ENCODE measurements at regions not wholly inside any gene's neighbourhood (a gene's known extent, or its start where the extent isn't known, plus 50 kb on each side); places are given as distances from the start of the nearest gene placed in this dataset.

DNA sequence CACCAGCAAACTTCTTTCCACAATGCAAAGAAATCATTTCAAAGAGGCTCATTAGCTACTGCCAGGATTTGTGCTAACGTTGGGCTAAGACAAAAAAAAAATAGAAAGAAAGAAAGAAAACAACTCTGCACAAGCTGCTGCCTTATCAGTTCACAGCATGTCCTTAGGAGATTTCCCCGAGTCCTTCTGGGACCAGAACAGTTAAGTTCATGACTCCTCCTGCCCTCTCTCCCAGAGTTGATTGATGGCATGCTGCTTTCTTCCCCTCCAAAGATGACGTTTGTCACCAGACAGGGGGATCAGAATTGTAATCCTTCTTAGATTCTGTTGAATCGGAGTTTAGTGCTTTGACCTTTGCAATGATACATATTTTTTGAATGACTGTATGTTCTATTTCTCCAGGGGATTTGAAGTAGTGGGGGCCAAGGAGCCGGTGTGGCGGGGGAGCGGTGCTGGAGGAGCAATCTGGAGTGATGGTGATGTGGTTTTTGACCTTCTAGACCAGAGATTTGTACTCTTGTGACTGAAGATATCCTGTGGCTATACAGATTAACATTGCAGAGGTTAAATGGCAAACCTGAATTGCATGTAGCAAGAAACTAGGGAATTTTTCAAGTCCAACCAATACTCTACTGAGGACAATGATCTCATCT lies 409.2 kb upstream of the TMPO start:
- Mint-ChIP-seq H3K36me3 (no peaks in the 10 kb centered on the region), H3K4me3 (no peak overlapping the region), H3K27ac (no peak overlapping the region), H3K9me3 (no peaks in the 10 kb centered on the region), H3K4me1 (no peaks in the 10 kb centered on the region), H3K27me3 (no peaks in the 10 kb centered on the region)
- DNase-seq, result no peak

DNA sequence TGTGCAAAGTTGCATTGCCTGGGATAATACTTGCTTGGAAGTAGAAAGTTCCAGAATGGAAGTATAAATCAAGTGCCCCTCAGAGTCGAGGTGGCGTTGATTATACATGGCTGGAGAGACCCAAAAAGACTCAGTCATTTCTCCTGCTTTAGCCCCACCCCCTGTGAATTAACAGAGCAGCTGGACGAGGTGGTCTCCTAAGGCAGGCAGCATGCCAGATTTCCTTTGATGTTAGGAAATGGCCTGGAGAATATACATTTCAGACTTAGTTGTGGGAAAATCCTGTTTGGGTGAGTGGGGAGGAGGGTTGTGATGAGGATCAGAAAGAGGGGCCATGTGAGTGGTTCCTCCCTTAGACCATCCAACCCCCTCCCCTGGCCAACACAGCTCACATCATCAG lies 406.1 kb upstream of the TMPO start:
- Mint-ChIP-seq H3K36me3 (no peaks in the 10 kb centered on the region), H3K9me3 (no peaks in the 10 kb centered on the region), H3K27ac (no peak overlapping the region), H3K4me3 (no peak overlapping the region), H3K4me1 (no peaks in the 10 kb centered on the region), H3K27me3 (no peaks in the 10 kb centered on the region)
- no peak for DNase-seq

DNA sequence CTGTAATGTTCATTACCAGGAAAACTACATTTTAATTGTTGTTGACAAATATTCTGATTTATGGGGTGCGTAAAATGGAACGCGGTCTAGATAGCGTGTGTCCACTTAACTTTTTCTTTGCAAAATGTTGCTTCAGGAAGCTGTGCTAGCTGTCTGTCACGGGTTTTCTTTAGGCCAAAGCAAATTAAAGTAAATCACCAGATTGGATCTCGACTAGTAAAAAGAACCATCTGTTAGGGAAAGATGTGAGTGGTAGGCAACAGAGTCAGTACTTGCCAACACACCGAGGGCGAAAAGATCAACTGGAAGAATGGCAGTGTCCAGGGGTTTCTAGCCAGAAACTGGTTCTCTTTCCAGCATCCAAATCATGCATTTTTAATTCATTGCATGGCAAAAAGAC lies 404.9 kb upstream of the TMPO start:
- no peaks in the 10 kb centered on the region for H3K4me1 Mint-ChIP-seq
- no peaks in the 10 kb centered on the region for H3K9me3 Mint-ChIP-seq
- no peak overlapping the region for H3K27ac Mint-ChIP-seq
- DNase-seq, result no peak
- H3K36me3 Mint-ChIP-seq, result no peaks in the 10 kb centered on the region
- H3K27me3 Mint-ChIP-seq, result no peaks in the 10 kb centered on the region
- H3K4me3 Mint-ChIP-seq, result no peak overlapping the region

DNA sequence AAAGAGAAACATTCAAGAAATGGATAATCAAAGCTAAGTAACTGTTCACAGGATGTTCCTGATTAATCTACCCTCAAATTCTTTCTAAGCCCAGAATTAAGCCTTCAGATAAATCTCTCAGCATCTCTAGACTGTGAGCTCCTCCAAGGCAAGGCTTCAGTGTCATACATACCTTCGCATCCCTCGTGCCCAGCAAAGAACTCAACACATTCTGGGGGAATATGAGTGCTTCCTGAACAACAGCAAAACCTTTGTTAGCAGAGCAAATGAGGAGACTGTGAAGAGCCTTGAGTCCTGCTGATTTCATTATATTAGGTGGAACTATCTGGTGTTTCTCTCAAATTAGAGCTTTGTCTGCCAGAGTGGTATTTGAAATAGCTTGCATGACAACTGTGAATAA lies 401.8 kb upstream of the TMPO start:
- H3K4me3 Mint-ChIP-seq, result no peak overlapping the region
- no peaks in the 10 kb centered on the region for H3K9me3 Mint-ChIP-seq
- H3K36me3 Mint-ChIP-seq, result no peaks in the 10 kb centered on the region
- H3K27me3 Mint-ChIP-seq, result no peaks in the 10 kb centered on the region
- no peak for DNase-seq
- no peaks in the 10 kb centered on the region for H3K4me1 Mint-ChIP-seq
- H3K27ac Mint-ChIP-seq, result no peak overlapping the region

DNA sequence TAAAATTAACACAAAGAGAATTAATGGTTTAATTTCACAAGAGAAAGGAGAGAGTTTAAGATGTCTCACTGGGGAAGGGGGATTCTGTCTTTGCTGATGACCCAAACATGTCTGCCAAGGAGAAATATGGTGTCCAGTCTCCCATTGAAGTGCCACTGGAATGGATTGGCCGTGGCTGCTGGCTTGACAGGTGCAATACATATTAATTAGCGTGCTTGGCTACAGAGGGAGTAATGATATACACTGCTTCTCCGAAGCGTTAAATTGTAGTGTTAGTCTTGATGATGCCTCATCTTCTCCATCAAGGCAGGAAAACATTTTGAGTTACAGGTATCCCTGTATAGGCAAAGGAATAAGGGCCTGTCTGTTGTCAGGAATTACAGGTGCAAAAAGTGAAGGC lies 393.4 kb upstream of the TMPO start:
- Mint-ChIP-seq H3K27me3 (peaks cover 13% of the 10 kb centered on the region), H3K4me1 (no peaks in the 10 kb centered on the region), H3K4me3 (no peak overlapping the region), H3K9me3 (no peaks in the 10 kb centered on the region), H3K36me3 (no peaks in the 10 kb centered on the region), H3K27ac (no peak overlapping the region)
- no peak for DNase-seq

DNA sequence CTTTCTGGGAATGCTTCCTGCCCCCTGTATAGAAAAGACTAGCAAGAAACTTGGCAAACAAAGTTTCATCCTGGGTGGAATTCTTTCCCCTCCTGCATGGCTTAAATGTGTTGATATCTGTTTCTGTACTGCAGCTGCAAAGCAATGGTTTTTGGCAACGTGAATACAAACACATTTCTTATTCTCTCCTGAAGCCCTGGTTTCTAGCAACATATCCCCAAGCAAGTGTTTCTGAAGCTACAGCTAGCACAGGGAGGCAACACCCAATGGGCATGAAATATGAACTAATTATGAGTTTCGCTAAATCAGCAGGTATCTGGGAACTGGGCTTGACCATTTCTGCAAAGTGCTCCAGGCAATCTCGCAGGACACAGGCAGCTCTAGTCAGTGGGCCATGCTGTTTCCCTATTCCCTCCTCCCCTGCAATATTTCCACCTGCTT lies 392.3 kb upstream of the TMPO start:
- Mint-ChIP-seq H3K4me3 (no peak overlapping the region), H3K4me1 (no peaks in the 10 kb centered on the region), H3K9me3 (peaks cover 2% of the 10 kb centered on the region), H3K27ac (no peak overlapping the region), H3K27me3 (peaks cover 13% of the 10 kb centered on the region), H3K36me3 (no peaks in the 10 kb centered on the region)
- no peak for DNase-seq

DNA sequence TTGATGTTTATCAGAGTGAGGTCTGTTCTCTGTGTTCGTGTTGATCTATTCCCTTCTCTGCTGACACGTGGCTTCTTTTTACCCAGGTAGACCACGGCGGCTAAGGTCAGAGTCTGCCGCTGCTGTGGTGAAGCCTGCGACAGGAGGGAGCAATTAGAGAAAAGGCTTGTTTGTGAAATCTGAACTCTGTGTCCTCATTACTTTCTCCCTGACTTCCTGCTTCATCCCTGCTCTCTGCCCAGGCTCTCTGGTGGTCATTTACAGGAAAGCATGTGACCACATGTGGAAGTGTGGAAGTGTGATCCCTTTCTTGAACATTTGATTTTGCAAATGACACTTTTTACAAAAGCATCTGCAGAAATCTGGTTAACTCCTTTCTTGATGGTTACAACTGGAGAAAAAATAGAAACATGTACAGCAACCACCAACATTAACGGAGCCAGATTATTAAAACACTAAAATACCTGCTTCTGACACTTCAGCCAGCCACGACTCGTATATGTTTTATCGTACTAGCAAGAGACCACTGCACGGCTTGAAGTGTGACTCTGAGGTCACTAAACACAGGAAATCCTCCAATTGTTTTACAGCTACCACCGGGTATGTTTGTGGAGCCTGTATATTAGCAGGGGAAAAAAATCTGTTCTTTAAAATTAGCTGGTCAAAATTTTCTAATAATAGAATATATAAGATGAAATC lies 388.6 kb upstream of the TMPO start:
- H3K4me3 Mint-ChIP-seq, result no peak overlapping the region
- no peak for DNase-seq
- no peak overlapping the region for H3K27ac Mint-ChIP-seq
- peaks cover 2% of the 10 kb centered on the region for H3K9me3 Mint-ChIP-seq
- peaks cover 6% of the 10 kb centered on the region for H3K27me3 Mint-ChIP-seq
- H3K36me3 Mint-ChIP-seq, result no peaks in the 10 kb centered on the region
- no peaks in the 10 kb centered on the region for H3K4me1 Mint-ChIP-seq

DNA sequence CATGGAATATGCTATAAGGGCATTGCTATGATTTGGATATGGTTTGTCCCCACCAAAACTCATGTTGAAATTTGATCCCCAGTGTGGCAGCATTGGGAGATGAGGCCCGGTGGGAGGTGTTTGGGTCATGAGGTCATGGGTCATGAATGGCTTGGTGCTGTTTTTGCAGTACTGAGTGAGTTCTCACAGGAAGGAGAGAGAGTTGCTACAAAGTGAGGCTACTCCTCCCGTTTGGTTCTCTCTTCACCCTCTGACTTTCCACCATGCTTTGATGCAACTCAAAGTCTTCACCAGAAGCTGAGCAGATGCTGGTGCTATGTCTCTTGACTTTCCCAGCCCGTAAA lies 388.1 kb upstream of the TMPO start:
- Mint-ChIP-seq H3K4me3 (no peak overlapping the region), H3K27me3 (peaks cover 6% of the 10 kb centered on the region), H3K9me3 (peaks cover 2% of the 10 kb centered on the region), H3K27ac (no peak overlapping the region), H3K4me1 (no peaks in the 10 kb centered on the region), H3K36me3 (no peaks in the 10 kb centered on the region)
- DNase-seq, result no peak

DNA sequence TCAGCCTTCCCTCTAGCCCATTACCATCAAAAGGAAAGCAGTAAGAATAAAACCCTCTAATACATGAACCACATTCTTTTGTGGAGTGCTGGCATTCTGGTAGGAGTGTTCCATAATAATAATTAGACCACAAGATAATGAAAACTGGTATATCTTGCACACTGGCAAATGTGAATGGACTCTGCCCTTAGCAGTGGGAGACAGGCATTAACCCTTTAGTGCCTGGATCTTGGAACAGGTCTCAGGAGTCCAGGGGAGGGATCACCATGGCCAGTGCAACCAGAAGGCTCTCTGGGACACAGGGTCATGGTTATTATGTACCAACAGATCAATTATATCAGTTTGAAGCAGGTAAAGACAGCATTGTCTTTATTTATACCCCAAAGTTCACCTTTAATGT lies 387.5 kb upstream of the TMPO start:
- Mint-ChIP-seq H3K27ac (no peak overlapping the region), H3K4me3 (no peak overlapping the region), H3K27me3 (peaks cover 6% of the 10 kb centered on the region), H3K36me3 (no peaks in the 10 kb centered on the region), H3K4me1 (no peaks in the 10 kb centered on the region), H3K9me3 (peaks cover 2% of the 10 kb centered on the region)
- DNase-seq, result no peak

DNA sequence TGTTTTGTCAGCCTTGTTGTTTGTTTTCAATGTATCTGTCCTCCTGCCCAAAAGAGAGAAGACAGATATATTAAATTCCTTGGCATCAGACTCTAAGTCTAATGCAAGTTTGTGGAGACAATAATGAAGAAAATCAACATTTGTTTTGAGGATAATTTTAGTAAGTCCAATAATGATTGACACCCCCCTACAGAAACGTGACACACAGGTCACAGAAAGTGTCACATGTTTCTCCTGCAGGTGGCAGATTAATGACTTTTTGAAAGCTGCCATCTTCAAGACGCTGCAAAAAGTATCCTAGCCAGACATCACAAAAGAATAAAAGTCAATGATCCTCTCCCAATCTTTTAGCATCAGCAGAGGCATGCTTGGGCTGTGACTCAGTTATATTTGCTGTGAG lies 378.8 kb upstream of the TMPO start:
- Mint-ChIP-seq H3K27ac (no peak overlapping the region), H3K4me1 (no peaks in the 10 kb centered on the region), H3K9me3 (no peaks in the 10 kb centered on the region), H3K36me3 (no peaks in the 10 kb centered on the region), H3K4me3 (no peak overlapping the region), H3K27me3 (no peaks in the 10 kb centered on the region)
- DNase-seq, result no peak

DNA sequence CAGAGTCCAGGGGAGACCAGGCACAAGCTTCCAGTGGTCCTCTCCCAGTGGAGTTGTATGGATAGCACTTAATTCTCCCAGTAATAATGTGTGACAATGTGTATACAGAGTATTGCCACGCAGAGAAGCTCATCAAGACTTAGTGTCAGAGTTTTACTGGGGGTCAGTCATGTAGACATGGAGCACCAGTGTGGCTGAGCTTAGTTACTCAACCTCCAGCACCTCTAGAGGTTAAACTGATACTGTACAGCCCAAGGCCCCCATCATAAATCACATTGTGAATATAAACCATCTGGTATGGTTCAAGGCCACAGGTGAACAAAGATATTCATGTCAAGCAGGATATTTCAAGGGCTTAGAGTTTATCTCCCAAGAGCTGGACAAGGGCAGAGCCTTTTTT lies 378.1 kb upstream of the TMPO start:
- Mint-ChIP-seq H3K9me3 (no peaks in the 10 kb centered on the region), H3K4me1 (no peaks in the 10 kb centered on the region), H3K36me3 (no peaks in the 10 kb centered on the region), H3K27me3 (no peaks in the 10 kb centered on the region), H3K4me3 (no peak overlapping the region), H3K27ac (no peak overlapping the region)
- DNase-seq, result no peak

DNA sequence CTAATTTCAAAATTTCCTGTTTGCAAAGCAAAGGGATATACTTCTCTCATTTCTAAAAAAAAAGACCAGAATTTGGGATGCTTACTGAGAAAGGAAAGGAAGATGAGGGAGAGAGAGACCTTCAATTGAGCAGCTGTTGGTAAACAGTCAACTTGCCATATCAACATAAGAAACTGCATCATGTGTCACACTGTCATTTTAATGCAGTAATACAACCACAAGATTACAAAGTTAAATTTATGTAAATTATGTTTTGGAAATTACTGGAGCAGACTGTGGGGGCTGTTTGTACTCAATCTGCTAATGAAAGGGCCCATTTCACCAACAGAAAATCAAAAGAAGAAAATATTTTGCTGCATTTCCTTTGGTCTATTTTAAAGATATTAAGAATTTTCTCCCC lies 370.4 kb upstream of the TMPO start:
- Mint-ChIP-seq H3K27me3 (peaks cover 16% of the 10 kb centered on the region), H3K9me3 (no peaks in the 10 kb centered on the region), H3K27ac (no peak overlapping the region), H3K4me3 (no peak overlapping the region), H3K36me3 (no peaks in the 10 kb centered on the region), H3K4me1 (no peaks in the 10 kb centered on the region)
- DNase-seq, result no peak

DNA sequence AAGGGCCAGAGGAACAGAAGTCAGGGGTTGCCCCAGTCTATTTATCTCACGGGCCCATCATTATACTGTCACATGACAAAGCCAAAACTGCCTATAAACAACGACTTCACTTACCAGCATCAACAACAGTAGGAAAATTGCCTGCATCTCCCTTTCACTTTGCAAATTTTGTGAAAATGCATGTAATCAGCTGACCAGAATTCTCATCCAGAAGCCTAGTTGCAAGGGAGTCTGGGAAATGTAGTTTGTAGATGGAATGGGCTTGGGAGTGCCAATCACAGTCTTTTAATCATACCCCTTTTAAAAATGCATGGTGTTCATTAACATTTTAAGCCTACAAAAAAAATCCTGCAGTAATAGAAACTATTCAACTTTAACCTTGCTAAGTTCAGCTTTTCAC lies 369.3 kb upstream of the TMPO start:
- Mint-ChIP-seq H3K27ac (no peak overlapping the region), H3K27me3 (peaks cover 16% of the 10 kb centered on the region), H3K4me3 (no peak overlapping the region), H3K36me3 (no peaks in the 10 kb centered on the region), H3K9me3 (no peaks in the 10 kb centered on the region), H3K4me1 (no peaks in the 10 kb centered on the region)
- no peak for DNase-seq

DNA sequence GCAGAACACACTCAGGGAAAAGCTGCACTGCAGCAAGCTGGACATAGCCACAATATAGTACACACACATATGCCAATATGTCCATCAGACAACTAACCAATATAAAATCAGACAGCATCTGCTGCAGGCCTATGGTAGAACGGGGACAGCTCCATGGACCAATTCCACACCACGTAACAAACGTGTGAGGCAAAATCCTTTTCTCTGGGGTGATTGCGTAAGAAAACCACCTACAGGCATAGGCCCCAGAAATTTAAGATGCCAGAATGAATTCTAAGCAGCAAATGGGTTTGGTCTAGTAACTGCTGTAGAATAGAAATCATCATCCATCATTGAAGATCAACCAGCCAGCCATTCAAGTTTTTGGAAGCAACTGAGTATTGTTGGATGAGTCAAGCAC lies 368.9 kb upstream of the TMPO start:
- no peaks in the 10 kb centered on the region for H3K36me3 Mint-ChIP-seq
- no peaks in the 10 kb centered on the region for H3K9me3 Mint-ChIP-seq
- no peak for DNase-seq
- no peaks in the 10 kb centered on the region for H3K4me1 Mint-ChIP-seq
- no peak overlapping the region for H3K4me3 Mint-ChIP-seq
- peaks cover 16% of the 10 kb centered on the region for H3K27me3 Mint-ChIP-seq
- no peak overlapping the region for H3K27ac Mint-ChIP-seq

DNA sequence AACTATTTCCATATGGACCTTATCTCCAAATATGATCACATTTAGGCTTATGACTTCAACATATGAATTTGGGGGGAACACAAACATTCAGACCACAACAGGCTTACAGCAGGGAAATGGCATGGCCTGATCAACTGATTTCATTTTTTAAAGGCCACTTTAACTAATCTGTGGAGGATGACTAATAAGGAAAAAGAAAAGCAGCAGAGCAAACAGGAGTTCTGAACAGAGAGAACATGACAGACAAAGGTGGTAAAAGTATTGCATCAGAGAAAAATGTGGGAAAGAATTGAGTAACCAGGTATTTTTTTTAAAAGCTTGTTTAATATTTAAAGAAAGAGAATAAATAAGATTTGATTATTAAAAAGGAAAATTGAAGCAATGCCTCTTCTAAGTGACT lies 366.1 kb upstream of the TMPO start:
- Mint-ChIP-seq H3K36me3 (no peaks in the 10 kb centered on the region), H3K9me3 (no peaks in the 10 kb centered on the region), H3K4me3 (no peak overlapping the region), H3K4me1 (no peaks in the 10 kb centered on the region), H3K27ac (no peak overlapping the region), H3K27me3 (peaks cover 13% of the 10 kb centered on the region)
- no peak for DNase-seq

DNA sequence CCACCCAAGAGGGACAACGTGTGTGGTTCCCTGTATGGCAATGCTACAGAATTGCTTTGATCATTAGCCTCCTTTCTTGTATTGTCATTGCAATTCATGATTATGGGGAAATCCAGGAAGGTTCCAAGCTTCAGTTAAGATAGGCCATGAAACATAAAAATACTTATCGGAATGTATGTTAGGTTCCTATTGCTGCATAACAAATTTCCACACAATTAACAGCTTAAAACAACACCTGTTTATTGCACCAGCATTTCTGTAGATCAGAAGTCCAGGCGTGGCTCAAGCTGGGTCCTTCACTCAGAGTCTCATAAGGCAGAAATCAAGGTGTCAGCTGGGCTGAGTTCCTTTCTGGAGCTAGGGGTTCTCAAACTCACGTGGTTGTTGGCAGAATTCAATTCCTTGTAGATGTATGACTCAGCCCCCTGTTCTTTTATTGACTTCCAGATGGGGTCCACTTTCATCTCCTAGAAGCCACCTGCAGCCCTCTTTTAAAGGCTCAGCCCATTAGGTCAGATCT lies 365.6 kb upstream of the TMPO start:
- H3K4me3 Mint-ChIP-seq, result no peak overlapping the region
- H3K27me3 Mint-ChIP-seq, result peaks cover 12% of the 10 kb centered on the region
- DNase-seq, result no peak
- no peak overlapping the region for H3K27ac Mint-ChIP-seq
- H3K9me3 Mint-ChIP-seq, result no peaks in the 10 kb centered on the region
- no peaks in the 10 kb centered on the region for H3K4me1 Mint-ChIP-seq
- no peaks in the 10 kb centered on the region for H3K36me3 Mint-ChIP-seq
